Esophagus squamous epithelium (tissue), 5 donors: ENCODE measurements at regions not wholly inside any gene's neighbourhood (a gene's known extent, or its start where the extent isn't known, plus 50 kb on each side); places are given as distances from the start of the nearest gene placed in this dataset.

Experiments
- DNase-seq: peaks from one replicate; lab custom pipeline; 2025; lab: John Stamatoyannopoulos, UW
- H3K27ac ChIP-seq, 4 donors: fragments of 200-600 bp; sonication (generic); one replicate each; pipeline ENCODE4 v1.5.1; 2016 to 2019; ENCODE audit warnings: mild to moderate bottlenecking in 1 of 4
- H3K27me3 ChIP-seq, 4 donors: fragments of 200-600 bp; sonication (generic); 1 replicate in 3 of 4; 2 replicates in 1 of 4; pipeline versions ENCODE4 v1.5.1 to v1.6.0; 2017 to 2021; ENCODE audit warnings: antibody characterized with exemption in 1 of 4
- H3K36me3 ChIP-seq, 3 donors: fragments of 200-600 bp; sonication (generic); one replicate each; pipeline ENCODE4 v1.5.1; 2016 to 2019
- H3K4me1 ChIP-seq, 3 donors: fragments of 200-600 bp; sonication (generic); one replicate each; pipeline ENCODE4 v1.5.1; 2017 to 2019
- H3K4me3 ChIP-seq, 4 donors: fragments of 200-600 bp; sonication (generic); 1 replicate in 3 of 4; 2 replicates in 1 of 4; pipeline ENCODE4 v1.5.1; 2016 to 2019; ENCODE audit warnings: mild to moderate bottlenecking in 2 of 4, moderate library complexity in 1 of 4
- H3K9me3 ChIP-seq, 3 donors: fragments of 200-600 bp; sonication (generic); one replicate each; pipeline ENCODE4 v1.5.1; 2016 to 2019
- POLR2A ChIP-seq, 4 donors: fragments of 450-650 bp; IDR thresholded peaks; one replicate each; pipeline ENCODE4 v1.6.1; 2017; ENCODE audit warnings: antibody characterized with exemption in 4 of 4, mild to moderate bottlenecking in 4 of 4, moderate library complexity in 3 of 4
- WGBS, 2 donors: methylation state at CpG; one replicate each; pipeline ENCODE4 v1.1.5; 2018; 5-methylcytosine and 5-hydroxymethylcytosine counted together
- intact Hi-C: fragments of 100-400 bp; cut with DNase I; formaldehyde crosslinking; loops from one replicate; pipeline ENCODE4 v1.15.0; 2022
- TF ChIP-seq, protein P1 (sequence below), 6 experiments: fragments of 450-650 bp in 4 of 6; fragments of 200-600 bp in 2 of 6; sonication (generic) in 2 of 6; IDR thresholded peaks; one replicate each; pipeline ENCODE4 v1.5.1; 2016 to 2019; ENCODE audit warnings: antibody characterized with exemption in 6 of 6, mild to moderate bottlenecking in 4 of 6, moderate library complexity in 4 of 6
- donor health status: DM: yes; HTN: yes; CAD: no.

DNA sequence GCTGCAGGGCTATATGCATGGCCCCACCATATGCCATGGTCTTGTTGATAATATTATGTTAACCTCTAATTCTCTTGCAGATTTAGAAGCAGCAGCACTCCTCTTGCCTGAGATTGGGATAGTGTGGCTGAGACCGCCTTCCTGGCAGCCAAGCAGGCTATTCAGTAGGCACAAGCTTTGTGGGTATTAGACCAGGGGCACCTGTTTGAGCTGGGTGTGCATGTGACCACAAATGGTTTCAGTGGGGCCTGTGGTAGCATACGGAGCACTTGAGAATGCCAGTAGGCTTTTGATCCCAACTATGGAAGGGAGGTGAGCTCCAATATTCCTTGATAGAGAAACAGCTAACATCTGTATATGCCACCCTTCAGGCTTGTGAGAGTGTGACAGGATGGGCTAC lies 625.1 kb upstream of the NUDT12 start:
- WGBS, 2 donors, result 90 to 94% methylated on average over 2 of the region's 2 CpGs
- intact Hi-C loops, result no loop called here
- TF ChIP-seq, protein P1, sequence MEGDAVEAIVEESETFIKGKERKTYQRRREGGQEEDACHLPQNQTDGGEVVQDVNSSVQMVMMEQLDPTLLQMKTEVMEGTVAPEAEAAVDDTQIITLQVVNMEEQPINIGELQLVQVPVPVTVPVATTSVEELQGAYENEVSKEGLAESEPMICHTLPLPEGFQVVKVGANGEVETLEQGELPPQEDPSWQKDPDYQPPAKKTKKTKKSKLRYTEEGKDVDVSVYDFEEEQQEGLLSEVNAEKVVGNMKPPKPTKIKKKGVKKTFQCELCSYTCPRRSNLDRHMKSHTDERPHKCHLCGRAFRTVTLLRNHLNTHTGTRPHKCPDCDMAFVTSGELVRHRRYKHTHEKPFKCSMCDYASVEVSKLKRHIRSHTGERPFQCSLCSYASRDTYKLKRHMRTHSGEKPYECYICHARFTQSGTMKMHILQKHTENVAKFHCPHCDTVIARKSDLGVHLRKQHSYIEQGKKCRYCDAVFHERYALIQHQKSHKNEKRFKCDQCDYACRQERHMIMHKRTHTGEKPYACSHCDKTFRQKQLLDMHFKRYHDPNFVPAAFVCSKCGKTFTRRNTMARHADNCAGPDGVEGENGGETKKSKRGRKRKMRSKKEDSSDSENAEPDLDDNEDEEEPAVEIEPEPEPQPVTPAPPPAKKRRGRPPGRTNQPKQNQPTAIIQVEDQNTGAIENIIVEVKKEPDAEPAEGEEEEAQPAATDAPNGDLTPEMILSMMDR (IDR thresholded peaks at IDR 0.05), result no peak
- no peak for TF ChIP-seq POLR2A (IDR thresholded peaks at IDR 0.05)

DNA sequence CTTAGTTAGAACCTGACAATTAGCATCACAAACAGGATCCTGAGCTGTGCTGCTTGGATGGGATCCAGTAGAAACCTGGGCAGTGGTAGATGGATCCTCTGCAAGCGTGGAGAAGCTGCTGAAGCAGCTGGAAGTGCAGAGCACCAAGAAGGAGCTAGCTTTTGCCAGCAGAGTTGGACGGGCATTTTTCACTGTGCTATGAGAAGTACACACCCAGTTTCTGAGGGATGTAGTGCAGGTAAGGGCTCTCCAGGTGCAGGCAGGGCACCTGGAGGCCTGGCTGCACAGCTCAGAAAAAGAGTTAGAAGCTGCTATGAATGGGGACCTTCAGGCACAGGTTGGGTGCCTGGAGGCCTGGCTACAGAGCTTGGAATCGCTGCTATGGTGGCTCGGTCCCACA lies 623.9 kb upstream of the NUDT12 start:
- no peaks in the 10 kb centered on the region for H3K9me3 ChIP-seq
- no peaks in the 10 kb centered on the region for H3K4me1 ChIP-seq
- TF ChIP-seq, protein P1 (IDR thresholded peaks at IDR 0.05), result no peak
- TF ChIP-seq POLR2A (IDR thresholded peaks at IDR 0.05), result no peak
- no peak for DNase-seq
- H3K36me3 ChIP-seq, result no peaks in the 10 kb centered on the region
- H3K27me3 ChIP-seq, result no peaks in the 10 kb centered on the region
- no peak overlapping the region for H3K4me3 ChIP-seq
- 71 to 77% methylated on average over 4 of the region's 4 CpGs for WGBS, 2 donors
- intact Hi-C loops, result no loop called here
- H3K27ac ChIP-seq, result no peak overlapping the region

More for the DNA sequence above, 625.1 kb upstream of the NUDT12 start:
- no peaks in the 10 kb centered on the region for H3K9me3 ChIP-seq
- no peak overlapping the region for H3K4me3 ChIP-seq
- H3K27me3 ChIP-seq, result no peaks in the 10 kb centered on the region
- no peaks in the 10 kb centered on the region for H3K36me3 ChIP-seq
- H3K4me1 ChIP-seq, result no peaks in the 10 kb centered on the region
- H3K27ac ChIP-seq, result no peak overlapping the region
- no peak for DNase-seq

DNA sequence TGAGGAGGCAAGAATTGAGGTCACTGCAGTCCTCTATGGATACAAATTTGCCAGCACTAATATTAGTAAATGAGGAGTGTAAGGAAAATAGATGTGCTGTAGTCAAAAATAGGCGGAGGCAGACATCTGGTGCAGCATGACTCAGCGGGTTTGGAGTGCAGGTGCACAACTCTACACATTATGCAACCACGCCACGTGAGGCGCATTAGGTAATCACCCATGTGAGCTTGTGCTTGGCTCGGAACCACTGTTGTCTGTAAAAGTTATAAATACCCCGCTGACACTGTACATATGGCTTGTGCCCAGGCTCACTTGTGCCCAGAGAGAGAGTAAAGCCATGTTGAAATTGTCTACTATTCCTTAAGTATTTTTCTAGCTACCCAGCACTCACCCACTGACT lies 623.5 kb upstream of the NUDT12 start:
- no peak for DNase-seq
- intact Hi-C loops, result no loop called here

DNA sequence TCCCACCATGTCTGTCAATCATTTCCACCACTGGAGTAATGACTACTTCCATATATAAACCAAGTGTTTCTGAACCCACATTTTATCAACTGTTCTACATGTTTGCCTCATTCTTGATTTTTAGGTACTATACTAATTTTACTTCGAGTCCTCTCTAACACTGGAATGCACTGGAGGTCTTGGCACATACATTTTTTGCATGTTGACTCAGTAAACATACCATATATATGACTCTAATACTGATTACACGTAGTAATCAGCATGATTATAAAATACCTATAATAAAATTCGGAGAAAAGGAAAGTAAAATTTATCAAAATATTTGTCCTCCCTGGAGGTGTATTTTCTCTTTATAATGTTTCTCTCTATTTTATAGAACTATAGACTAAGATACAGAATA lies 621.7 kb upstream of the NUDT12 start:
- DNase-seq, result no peak
- Histone ChIP-seq H3K27me3 (no peaks in the 10 kb centered on the region), H3K4me3 (no peak overlapping the region), H3K4me1 (no peaks in the 10 kb centered on the region), H3K9me3 (peaks cover 0 to 10% (median 0%) of the 10 kb centered on the region in 3 donors), H3K27ac (no peak overlapping the region), H3K36me3 (no peaks in the 10 kb centered on the region)
- 48 to 64% methylated on average over 3 of the region's 3 CpGs for WGBS, 2 donors
- TF ChIP-seq, protein P1 (IDR thresholded peaks at IDR 0.05), result no peak
- no peak for TF ChIP-seq POLR2A (IDR thresholded peaks at IDR 0.05)
- intact Hi-C loops, result loop anchor here (5.0 kb wide), 1 partner anchor 602 kb away; no protein-coding TSS in a partner anchor

More for the DNA sequence above, 623.5 kb upstream of the NUDT12 start:
- H3K9me3 ChIP-seq, result no peaks in the 10 kb centered on the region
- no peaks in the 10 kb centered on the region for H3K27me3 ChIP-seq
- 81% methylated on average over 7 of the region's 7 CpGs for WGBS, 2 donors
- H3K36me3 ChIP-seq, result no peaks in the 10 kb centered on the region
- H3K4me3 ChIP-seq, result no peak overlapping the region
- H3K27ac ChIP-seq, result no peak overlapping the region
- H3K4me1 ChIP-seq, result no peaks in the 10 kb centered on the region
- no peak for TF ChIP-seq POLR2A (IDR thresholded peaks at IDR 0.05)

DNA sequence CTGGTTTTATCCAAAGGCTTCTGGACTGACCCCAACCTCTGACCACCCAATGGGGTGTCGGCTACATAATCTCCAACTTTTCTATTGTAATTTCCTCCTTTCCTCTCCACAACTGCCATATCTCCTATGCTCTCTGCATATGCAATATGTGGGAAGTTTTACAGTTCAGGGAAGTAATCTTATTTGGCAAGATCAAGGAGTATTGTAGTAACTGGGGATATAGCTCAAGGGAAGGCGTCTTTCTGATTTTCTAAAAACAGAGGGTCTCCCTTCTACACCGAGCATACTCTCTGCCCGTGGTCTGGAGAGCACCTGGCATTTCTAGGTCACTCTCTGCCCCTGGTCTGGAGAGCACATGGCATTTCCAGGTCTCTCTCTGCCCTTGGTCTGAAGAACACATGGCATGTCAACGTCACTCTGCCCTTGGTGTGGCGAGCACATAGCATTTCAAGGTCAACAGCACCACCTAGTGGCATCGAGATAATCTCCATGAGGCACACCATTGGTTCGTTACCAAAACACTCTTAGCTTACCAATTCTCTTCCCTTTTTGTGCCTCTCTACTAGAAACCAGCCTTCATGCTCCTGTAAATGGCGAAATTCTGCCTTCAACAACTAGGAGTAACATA lies 616.4 kb upstream of the NUDT12 start:
- no peak overlapping the region for H3K27ac ChIP-seq
- no peaks in the 10 kb centered on the region for H3K27me3 ChIP-seq
- no peak for DNase-seq
- peaks cover 0 to 17% (median 0%) of the 10 kb centered on the region in 3 donors for H3K9me3 ChIP-seq
- no peak overlapping the region for H3K4me3 ChIP-seq
- 59 to 65% methylated on average over 9 of the region's 9 CpGs for WGBS, 2 donors
- no peaks in the 10 kb centered on the region for H3K36me3 ChIP-seq
- TF ChIP-seq, protein P1 (IDR thresholded peaks at IDR 0.05), result peak in 5 of 6 experiments; percentile 18 to 61 (median 36)
- no peak for TF ChIP-seq POLR2A (IDR thresholded peaks at IDR 0.05)
- intact Hi-C loops, result no loop called here
- H3K4me1 ChIP-seq, result no peaks in the 10 kb centered on the region
